GM21619 (cell line): ENCODE measurements at regions not wholly inside any gene's neighbourhood (a gene's known extent, or its start where the extent isn't known, plus 50 kb on each side); places are given as distances from the start of the nearest gene placed in this dataset.

Source experiments
- ATAC-seq: cut with Tn5 transposase; IDR thresholded peaks from one replicate; pipeline ENCODE4 v1.9.1; 2021; ENCODE audit not compliant: unreplicated experiment

GRCh38 chr11:130789056-130789640, 127.1 kb downstream of the SNX19 start:
- ATAC-seq: no peak

- no peak for ATAC-seq
Measured at GRCh38 chr11:130790689-130791088, 125.6 kb downstream of the SNX19 start.

- ATAC-seq: no peak
Measured at GRCh38 chr11:130792772-130793171, 123.5 kb downstream of the SNX19 start.

- ATAC-seq: no peak
Measured at GRCh38 chr11:130796828-130797227, 119.5 kb downstream of the SNX19 start.

- ATAC-seq: no peak
Measured at GRCh38 chr11:130798280-130798679, 118.0 kb downstream of the SNX19 start.

DNA sequence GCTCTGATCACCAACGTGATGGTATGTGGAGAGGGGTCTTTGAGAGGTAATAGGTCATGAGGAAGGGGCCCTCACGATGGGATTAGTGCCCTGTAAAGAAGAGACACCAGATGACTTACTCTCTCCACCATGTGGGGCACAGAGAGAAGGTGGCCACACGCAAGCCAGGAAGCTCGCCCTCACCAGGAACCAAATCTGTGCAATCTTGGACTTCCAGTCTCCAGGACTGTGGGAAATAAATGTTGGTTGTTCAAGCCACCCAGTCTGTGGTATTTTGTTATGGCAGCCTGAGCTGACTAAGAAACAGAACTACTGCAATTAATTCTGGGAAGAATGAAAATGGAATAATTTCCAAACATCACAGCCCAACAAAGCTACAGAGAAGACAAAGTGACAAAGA, 117.5 kb downstream of the SNX19 start:
- ATAC-seq: no peak

- ATAC-seq: no peak
Measured at GRCh38 chr11:130801333-130802122, 114.8 kb downstream of the SNX19 start.

- ATAC-seq: no peak
Measured at GRCh38 chr11:130802567-130802966, 113.7 kb downstream of the SNX19 start.

DNA sequence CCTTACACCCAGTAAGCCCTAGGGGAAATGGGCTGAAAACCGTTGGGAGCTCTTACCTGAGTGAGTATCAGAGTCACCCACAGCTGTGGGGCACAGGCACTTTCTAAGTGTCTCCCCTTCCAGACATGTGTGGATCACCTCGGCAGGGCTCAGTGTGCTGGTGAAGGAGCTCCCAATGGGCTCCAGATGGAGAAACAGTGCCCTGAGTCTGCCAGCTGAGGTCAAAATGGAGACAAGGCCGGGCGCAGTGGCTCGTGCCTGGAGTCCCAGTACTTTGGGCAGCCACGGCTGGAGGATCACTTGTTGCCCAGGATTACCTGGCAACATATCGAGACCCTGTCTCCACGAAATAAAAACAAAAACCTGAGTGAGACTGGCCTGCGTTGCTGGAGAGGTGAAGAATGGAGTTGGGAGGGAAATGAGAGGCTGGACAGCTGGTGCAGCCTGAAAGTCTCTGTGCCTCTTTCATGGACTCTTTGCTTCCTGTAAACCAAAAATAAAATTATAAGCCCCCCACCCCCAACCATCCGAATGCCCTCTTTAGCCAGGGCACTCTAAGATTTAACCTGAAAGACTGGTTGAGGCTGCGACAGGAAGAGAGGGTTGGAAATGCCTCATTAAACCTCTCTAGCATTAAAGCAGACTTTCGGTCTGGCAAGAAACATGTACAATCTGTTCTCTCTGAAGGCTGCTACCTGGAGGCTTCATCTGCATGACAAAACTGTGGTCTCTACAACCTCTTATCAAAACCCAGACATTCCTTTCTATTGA, 111.8 kb downstream of the SNX19 start:
- no peak for ATAC-seq

- no peak for ATAC-seq
Measured at GRCh38 chr11:130806746-130807145, 109.5 kb downstream of the SNX19 start.

DNA sequence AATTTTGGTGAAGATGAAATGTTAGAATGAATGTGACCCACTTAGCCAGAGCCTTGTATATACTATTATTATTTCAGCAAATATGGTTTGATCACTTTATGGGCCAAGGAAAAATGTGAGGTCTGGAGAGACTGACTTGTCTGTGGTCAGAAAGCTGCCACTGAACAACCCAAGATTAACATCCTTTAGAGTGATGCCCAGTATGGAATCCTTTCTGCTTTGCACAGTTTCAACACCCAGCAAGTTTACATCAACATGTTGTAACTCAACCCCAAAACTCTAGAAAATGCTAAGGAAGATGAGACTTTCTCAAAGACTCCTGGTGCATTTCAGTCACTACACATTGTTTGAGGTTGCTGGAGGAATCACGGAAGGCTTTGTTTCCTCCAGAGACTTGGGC, 107.7 kb downstream of the SNX19 start:
- ATAC-seq: no peak

DNA sequence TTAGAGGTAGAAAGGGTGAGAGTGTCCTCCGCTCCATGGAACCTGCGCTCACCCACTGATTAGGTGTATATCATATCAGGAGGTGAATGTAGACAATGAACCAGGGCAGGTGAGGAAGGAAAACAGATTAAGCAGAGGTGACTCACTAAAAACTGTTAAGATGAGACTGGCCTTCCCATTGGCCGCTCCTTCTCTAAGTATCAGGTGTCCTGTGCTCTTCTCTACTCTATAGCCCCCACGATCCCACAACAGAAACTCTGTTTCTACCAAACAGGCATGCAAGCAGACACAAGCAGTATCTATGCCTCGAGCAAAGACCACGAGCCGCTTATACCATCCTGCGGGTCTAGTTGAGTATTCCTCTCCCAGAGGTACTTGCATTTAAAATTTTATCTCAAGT, 103.1 kb downstream of the SNX19 start:
- ATAC-seq: no peak

- ATAC-seq: no peak
Measured at GRCh38 chr11:130813638-130814037, 102.6 kb downstream of the SNX19 start.

GRCh38 chr11:130814440-130815096, 101.7 kb downstream of the SNX19 start:
- no peak for ATAC-seq

- no peak for ATAC-seq
Measured at GRCh38 chr11:130815097-130815802, 101.0 kb downstream of the SNX19 start.

DNA sequence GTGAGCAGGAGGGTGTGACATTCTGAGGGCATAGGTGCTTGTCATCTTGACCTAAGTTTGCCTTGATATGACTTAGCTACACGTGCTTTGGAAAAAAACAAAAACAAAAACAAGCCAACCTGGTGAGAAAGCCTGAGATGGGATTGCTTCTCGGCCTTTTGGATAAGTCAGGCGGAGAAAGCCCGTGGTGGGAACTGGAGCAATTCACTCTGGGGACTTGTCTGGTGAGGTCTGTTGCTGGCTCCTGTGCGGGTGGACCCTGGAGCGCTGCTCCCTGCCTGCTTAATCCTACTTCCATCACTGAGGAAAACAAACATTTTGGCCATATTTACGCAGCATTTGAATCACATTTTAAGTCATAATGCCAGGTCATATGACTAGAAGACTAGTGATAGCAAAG, 100.3 kb downstream of the SNX19 start:
- ATAC-seq: no peak

DNA sequence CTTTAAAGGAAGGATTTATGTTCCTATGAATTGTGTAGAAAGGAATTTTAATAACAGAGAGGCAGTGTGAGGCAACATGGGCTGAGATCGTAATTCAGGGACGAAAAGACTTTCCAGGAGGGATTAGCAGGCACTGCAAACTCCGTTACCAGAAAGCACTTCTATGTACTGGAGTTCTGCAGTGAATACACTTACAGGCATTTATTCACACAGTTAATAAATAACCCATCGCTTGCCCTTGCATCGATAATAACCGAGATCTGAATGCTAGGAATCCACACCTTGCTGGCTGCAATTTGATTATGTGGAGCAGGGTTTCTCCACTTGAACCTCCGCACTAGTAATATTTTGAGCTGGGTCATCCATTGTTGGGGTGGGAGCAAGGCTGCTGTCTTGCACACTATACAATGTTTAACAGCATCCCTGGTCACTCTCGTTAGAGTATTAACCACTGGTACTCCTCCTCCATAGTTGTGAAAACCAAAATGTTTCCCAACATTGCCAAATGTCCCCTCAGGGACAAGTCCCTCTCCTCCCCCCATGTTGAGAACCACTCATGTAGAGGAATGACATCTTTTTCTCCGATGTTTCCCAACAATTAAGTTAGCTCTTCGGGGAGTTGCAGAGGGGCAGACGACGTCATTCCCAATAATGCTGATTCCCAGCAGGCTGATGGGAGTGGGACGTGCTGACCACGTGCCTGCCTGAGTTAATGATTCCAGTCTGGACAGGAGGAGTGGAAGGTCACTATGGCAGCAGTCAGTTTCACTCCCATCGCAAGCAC, 99.5 kb downstream of the SNX19 start:
- ATAC-seq: no peak

DNA sequence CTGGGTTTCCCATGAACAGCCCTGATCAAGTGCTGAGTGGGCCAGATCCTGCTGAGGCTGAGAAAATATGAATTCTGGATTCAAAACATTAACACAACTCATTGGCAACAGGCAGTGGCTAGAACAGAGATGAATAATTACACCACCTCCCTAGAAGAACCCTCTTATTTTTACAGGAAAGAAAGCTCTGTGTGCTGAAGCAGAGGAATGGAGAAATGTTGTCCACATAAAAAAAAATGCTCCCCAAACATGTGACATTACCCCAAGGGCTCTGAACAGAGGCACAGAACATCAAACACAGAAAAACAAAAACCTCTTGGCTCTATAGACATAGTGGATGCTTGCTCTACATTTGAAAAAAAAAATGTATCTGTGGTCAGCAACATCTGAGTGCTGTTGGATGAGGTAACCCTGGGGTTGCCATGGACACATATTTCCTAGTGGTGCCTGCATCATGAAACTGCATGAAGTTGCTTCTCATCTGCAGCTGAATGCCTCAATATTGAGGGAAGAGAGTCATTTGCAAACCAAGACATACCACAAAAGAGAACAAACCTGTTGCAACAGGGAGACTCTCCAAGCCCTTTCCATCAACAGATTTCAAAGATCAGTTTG, 98.8 kb downstream of the SNX19 start:
- no peak for ATAC-seq

GRCh38 chr11:130819625-130820024, 96.7 kb downstream of the SNX19 start:
- no peak for ATAC-seq
